Left lung (tissue), 4 donors: ENCODE measurements at regions not wholly inside any gene's neighbourhood (a gene's known extent, or its start where the extent isn't known, plus 50 kb on each side); places are given as distances from the start of the nearest gene placed in this dataset.

Source experiments
- ATAC-seq: fragments of 200-7000 bp; cut with Tn5 transposase; one replicate; pipeline ENCODE4 v1.9.1; 2020; ENCODE audit warnings: moderate library complexity
- DNase-seq, 4 donors: peaks; one replicate each; pipeline ENCODE4 v3.0.0-alpha.2; 2013 to 2020
- H3K27ac ChIP-seq, 2 donors: fragments of 200-600 bp; sonication (generic) in 1 of 2; one replicate each; pipeline versions ENCODE4 v1.5.0 to v1.8.0; 2020 to 2021
- H3K27me3 ChIP-seq, 2 donors: fragments of 200-600 bp; sonication (generic) in 1 of 2; one replicate each; pipeline versions ENCODE4 v1.5.0 to v1.8.0; 2020 to 2021
- H3K36me3 ChIP-seq, 2 donors: fragments of 200-600 bp; sonication (generic) in 1 of 2; one replicate each; pipeline versions ENCODE4 v1.5.0 to v1.8.0; 2020 to 2021
- H3K4me1 ChIP-seq, 2 donors: fragments of 200-600 bp; one replicate each; pipeline ENCODE4 v1.8.0; 2021
- H3K4me3 ChIP-seq, 2 donors: fragments of 200-600 bp; sonication (generic) in 1 of 2; one replicate each; pipeline versions ENCODE4 v1.5.0 to v1.8.0; 2020 to 2021; ENCODE audit warnings: mild to moderate bottlenecking in 1 of 2
- H3K9me3 ChIP-seq, 2 donors: fragments of 200-600 bp; sonication (generic) in 1 of 2; one replicate each; pipeline versions ENCODE4 v1.5.0 to v1.8.0; 2020 to 2021
- intact Hi-C, 2 donors: fragments of 100-400 bp; cut with DNase I; formaldehyde crosslinking; loops; one replicate each; pipeline versions ENCODE4 v1.11.2 to v1.14.2; 2022
- TF ChIP-seq, protein P1 (sequence below), 2 donors: fragments of 200-600 bp; sonication (generic) in 1 of 2; IDR thresholded peaks; one replicate each; pipeline versions ENCODE4 v1.5.0 to v1.8.0; 2021; ENCODE audit warnings: antibody characterized with exemption in 2 of 2
- donor health status: DM: no; HTN: yes; CAD: no.
- donor health status: DM: no; HTN: no; CAD: no.

DNA sequence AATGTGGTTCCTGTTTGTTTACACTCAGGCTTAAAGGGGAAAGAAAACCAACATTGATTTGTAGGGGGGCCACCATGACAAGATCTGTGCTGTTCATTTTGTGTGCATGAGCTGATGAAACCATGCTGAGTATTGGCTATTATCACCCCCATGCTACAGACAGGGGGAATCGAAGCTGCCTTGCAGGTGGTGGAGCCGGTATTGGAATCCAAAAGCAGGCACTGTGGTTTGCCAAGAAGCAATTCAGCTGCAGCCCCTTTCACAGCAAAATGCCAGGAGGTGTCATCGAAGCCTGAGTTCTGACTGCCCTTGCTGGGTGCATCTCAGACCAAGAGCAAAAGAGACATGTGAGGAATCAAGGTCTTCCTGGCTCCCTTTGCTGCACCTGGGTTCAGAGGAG, 221.9 kb downstream of the UXS1 start:
- ATAC-seq, result no peak
- peaks cover 0 to 7% of the 10 kb centered on the region in 2 donors for H3K9me3 ChIP-seq
- H3K27me3 ChIP-seq, result no peaks in the 10 kb centered on the region
- no peaks in the 10 kb centered on the region for H3K36me3 ChIP-seq
- intact Hi-C loops, result no loop called here
- no peak for DNase-seq
- no peak overlapping the region for H3K4me3 ChIP-seq
- TF ChIP-seq, protein P1, sequence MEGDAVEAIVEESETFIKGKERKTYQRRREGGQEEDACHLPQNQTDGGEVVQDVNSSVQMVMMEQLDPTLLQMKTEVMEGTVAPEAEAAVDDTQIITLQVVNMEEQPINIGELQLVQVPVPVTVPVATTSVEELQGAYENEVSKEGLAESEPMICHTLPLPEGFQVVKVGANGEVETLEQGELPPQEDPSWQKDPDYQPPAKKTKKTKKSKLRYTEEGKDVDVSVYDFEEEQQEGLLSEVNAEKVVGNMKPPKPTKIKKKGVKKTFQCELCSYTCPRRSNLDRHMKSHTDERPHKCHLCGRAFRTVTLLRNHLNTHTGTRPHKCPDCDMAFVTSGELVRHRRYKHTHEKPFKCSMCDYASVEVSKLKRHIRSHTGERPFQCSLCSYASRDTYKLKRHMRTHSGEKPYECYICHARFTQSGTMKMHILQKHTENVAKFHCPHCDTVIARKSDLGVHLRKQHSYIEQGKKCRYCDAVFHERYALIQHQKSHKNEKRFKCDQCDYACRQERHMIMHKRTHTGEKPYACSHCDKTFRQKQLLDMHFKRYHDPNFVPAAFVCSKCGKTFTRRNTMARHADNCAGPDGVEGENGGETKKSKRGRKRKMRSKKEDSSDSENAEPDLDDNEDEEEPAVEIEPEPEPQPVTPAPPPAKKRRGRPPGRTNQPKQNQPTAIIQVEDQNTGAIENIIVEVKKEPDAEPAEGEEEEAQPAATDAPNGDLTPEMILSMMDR (IDR thresholded peaks at IDR 0.05), result no peak
- H3K4me1 ChIP-seq, result no peaks in the 10 kb centered on the region
- H3K27ac ChIP-seq, result no peak overlapping the region

DNA sequence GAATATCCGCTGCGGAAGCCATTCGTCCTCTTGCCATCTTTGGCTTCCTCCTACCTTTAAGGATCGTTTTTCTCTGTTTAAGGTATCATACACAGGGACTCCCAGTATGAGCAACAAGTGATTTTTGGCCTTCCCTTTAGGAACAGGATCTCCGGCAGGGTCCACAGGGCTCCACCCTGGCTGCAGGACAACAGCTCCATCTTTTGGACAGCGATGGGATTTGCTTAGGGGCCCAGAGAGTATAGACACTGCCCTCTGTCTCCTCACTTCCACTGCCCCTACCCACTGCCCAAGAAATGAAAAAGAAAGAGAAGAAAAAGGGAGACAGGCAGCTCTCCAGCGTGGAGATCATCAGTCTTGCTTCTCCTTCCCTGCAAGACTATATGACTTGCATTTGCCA, 224.5 kb downstream of the UXS1 start:
- TF ChIP-seq, protein P1 (IDR thresholded peaks at IDR 0.05), result no peak
- no peak overlapping the region for H3K27ac ChIP-seq
- ATAC-seq, result no peak
- intact Hi-C loops, result no loop called here
- no peaks in the 10 kb centered on the region for H3K36me3 ChIP-seq
- H3K4me1 ChIP-seq, result no peaks in the 10 kb centered on the region
- H3K4me3 ChIP-seq, result no peak overlapping the region
- no peaks in the 10 kb centered on the region for H3K27me3 ChIP-seq
- DNase-seq, result no peak
- H3K9me3 ChIP-seq, result peaks cover 0 to 7% of the 10 kb centered on the region in 2 donors

DNA sequence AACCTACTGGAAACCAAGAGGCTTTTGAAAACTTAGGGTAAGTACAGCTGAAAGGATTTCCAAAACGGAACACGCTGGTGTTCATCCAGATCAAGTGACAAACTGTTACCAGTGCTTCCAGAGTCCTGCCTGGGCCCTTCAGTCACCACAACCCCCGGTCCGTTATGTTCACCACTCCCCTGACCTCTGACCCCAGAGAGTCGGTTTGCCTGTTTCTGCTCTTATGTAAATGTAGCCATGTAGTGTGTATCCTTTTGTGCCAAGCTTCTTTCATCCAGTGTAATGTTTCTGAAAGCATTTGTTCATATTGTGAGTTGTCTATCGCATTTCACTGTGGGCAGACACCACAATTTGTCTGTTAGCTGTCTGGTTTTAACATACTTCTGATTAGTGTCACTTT, 217.5 kb downstream of the NCK2 start:
- intact Hi-C loops, result no loop called here
- ATAC-seq (no peak), DNase-seq (no peak)
- Histone ChIP-seq H3K36me3 (no peaks in the 10 kb centered on the region), H3K4me3 (no peak overlapping the region), H3K9me3 (no peaks in the 10 kb centered on the region), H3K27ac (no peak overlapping the region), H3K27me3 (no peaks in the 10 kb centered on the region), H3K4me1 (no peaks in the 10 kb centered on the region)
- TF ChIP-seq, protein P1 (IDR thresholded peaks at IDR 0.05), result no peak

DNA sequence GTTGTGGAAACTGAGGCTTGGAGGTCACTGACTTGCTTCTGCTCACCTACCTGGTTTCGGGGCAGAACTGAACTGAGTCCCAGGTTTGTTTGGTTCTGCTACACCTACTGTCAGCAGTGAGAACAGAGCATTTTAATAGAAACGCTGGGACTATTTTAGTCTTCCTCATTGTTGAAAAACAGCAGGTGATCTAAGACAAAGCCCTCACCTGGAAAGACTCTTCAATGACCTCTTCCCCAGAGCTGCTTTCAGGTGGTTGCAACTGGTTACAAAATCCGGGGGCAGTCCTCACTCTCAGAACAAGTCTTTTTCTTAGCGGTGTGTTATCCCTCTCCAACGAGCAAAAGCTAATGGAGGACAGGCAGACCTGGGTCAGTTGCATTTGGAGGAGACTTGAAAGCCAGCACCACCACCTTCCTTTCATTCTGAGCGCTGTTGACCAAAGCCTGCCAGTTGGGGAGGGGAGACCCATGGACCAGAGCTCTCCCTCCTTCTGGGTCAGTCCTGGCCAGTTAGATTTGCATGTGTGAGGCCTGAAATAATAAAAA, 217.0 kb downstream of the NCK2 start:
- H3K27ac ChIP-seq, result no peak overlapping the region
- intact Hi-C loops, result no loop called here
- H3K36me3 ChIP-seq, result no peaks in the 10 kb centered on the region
- H3K9me3 ChIP-seq, result no peaks in the 10 kb centered on the region
- DNase-seq, result no peak
- no peaks in the 10 kb centered on the region for H3K27me3 ChIP-seq
- no peak overlapping the region for H3K4me3 ChIP-seq
- TF ChIP-seq, protein P1 (IDR thresholded peaks at IDR 0.05), result no peak
- no peaks in the 10 kb centered on the region for H3K4me1 ChIP-seq
- ATAC-seq, result no peak

DNA sequence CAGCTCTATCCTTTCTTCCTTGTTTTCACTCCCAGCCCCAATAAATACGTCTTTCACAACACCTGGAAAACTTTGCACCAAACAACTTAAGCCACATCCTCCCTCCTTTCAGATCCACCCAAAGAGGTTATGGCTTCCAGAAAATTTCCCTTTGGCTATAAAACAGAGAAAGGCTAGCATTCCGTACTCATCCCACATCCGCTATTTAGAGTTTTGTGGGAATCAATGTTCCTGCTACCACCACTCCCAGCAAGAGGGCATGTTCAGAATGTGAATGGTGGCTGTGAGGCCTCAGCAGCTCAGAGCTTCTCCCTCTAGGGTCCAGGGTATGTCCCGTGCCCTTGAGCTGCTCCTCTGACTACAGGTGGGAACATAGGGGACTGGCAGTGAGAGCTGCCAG, 214.6 kb downstream of the NCK2 start:
- Histone ChIP-seq H3K36me3 (no peaks in the 10 kb centered on the region), H3K27ac (no peak overlapping the region), H3K27me3 (no peaks in the 10 kb centered on the region), H3K4me1 (no peaks in the 10 kb centered on the region), H3K4me3 (no peak overlapping the region), H3K9me3 (no peaks in the 10 kb centered on the region)
- ATAC-seq (no peak), DNase-seq (no peak)
- intact Hi-C loops, result no loop called here
- TF ChIP-seq, protein P1 (IDR thresholded peaks at IDR 0.05), result no peak
